B cell (primary cell): ENCODE measurements at regions not wholly inside any gene's neighbourhood (a gene's known extent, or its start where the extent isn't known, plus 50 kb on each side); places are given as distances from the start of the nearest gene placed in this dataset.

Source experiments
- ATAC-seq: fragments of 200-7000 bp; cut with Tn5 transposase; one replicate; pipeline ENCODE4 v1.10.0; 2021; ENCODE audit warnings: low read depth, mild to moderate bottlenecking, moderate number of reproducible peaks, moderate library complexity
- CTCF ChIA-PET: fragments of 350-600 bp; sonication (Branson Sonifier 250); formaldehyde crosslinking; loops from one replicate; lab custom pipeline; 2021; ENCODE audit warnings: antibody characterized with exemption, inconsistent platforms; lab: Charles Lee
- POLR2A ChIA-PET: fragments of 350-600 bp; sonication (Branson Sonifier 250); formaldehyde crosslinking; loops from one replicate; lab custom pipeline; 2021; ENCODE audit warnings: antibody characterized with exemption; lab: Charles Lee
- DNase-seq: peaks from one replicate; pipeline ENCODE4 v3.0.0; 2013
- H2AFZ ChIP-seq: 2 replicates; pipeline ENCODE4 v1.6.1; 2012; ENCODE audit warnings: mild to moderate bottlenecking, low read depth, low read length; ENCODE audit not compliant: insufficient read depth, poor library complexity, severe bottlenecking
- H3K27ac ChIP-seq, 2 donors: 1 replicate in 1 of 2; 2 replicates in 1 of 2; pipeline ENCODE4 v1.5.1; 2012 to 2013; ENCODE audit warnings: low read length in 2 of 2, mild to moderate bottlenecking in 2 of 2, moderate library complexity in 1 of 2
- H3K27me3 ChIP-seq, 4 experiments: fragments of 200-600 bp in 1 of 4; sonication (generic) in 1 of 4; replicated peaks in 1 of 4; 1 replicate in 2 of 4; 2 replicates in 2 of 4; pipeline versions ENCODE4 v1.6.1 to v1.7.0; 2013 to 2016; ENCODE audit warnings: low read length in 3 of 4, mild to moderate bottlenecking in 2 of 4, mixed read lengths in 1 of 4, moderate library complexity in 1 of 4; ENCODE audit not compliant: insufficient read depth in 4 of 4, control insufficient read depth in 3 of 4; ENCODE audit errors: control extremely low read depth in 1 of 4
- H3K36me3 ChIP-seq, 2 experiments: replicated peaks in 1 of 2; 1 replicate in 1 of 2; 2 replicates in 1 of 2; pipeline versions ENCODE4 v1.6.1 to v1.7.1; 2013; ENCODE audit warnings: low read length in 1 of 2; ENCODE audit not compliant: insufficient read depth in 2 of 2, control insufficient read depth in 1 of 2; ENCODE audit errors: control extremely low read depth in 1 of 2, extremely low read depth in 1 of 2
- H3K4me1 ChIP-seq, 2 donors: fragments of 200-600 bp in 1 of 2; sonication (generic) in 1 of 2; 1 replicate in 1 of 2; 2 replicates in 1 of 2; pipeline versions ENCODE4 v1.5.1 to v1.6.1; 2013 to 2017; ENCODE audit warnings: low read length in 2 of 2; ENCODE audit not compliant: control insufficient read depth in 2 of 2, insufficient read depth in 2 of 2
- H3K4me2 ChIP-seq: replicated peaks from 2 replicates; pipeline ENCODE3; 2012; ENCODE audit warnings: mild to moderate bottlenecking, low read depth, low read length; ENCODE audit not compliant: poor library complexity, severe bottlenecking
- H3K4me3 ChIP-seq, 5 experiments: fragments of 200-600 bp in 1 of 5; sonication (generic) in 1 of 5; 1 replicate in 3 of 5; 2 replicates in 2 of 5; pipeline versions ENCODE4 v1.5.1 to v1.7.0; 2011 to 2016; ENCODE audit warnings: low read length in 4 of 5, mild to moderate bottlenecking in 4 of 5, low read depth in 2 of 5, control low read depth in 1 of 5, moderate library complexity in 1 of 5; ENCODE audit not compliant: insufficient read depth in 1 of 5; ENCODE audit errors: control extremely low read depth in 1 of 5, extremely low read depth in 1 of 5
- H3K79me2 ChIP-seq: fragments of 200-600 bp; sonication (generic); one replicate; pipeline ENCODE4 v1.6.0; 2016; ENCODE audit warnings: low read length; ENCODE audit not compliant: control insufficient read depth, insufficient read depth
- H3K9ac ChIP-seq: fragments of 200-600 bp; sonication (generic); 2 replicates; pipeline ENCODE4 v1.6.1; 2017; ENCODE audit warnings: mild to moderate bottlenecking, low read length, moderate library complexity
- H3K9me3 ChIP-seq, 3 donors: one replicate each; pipeline versions ENCODE4 v1.6.1 to v1.7.1; 2013; ENCODE audit warnings: low read length in 2 of 3; ENCODE audit not compliant: control insufficient read depth in 2 of 3, insufficient read depth in 1 of 3; ENCODE audit errors: control extremely low read depth in 1 of 3
- H4K20me1 ChIP-seq: 2 replicates; pipeline ENCODE4 v1.6.0; 2012; ENCODE audit warnings: mild to moderate bottlenecking, low read length; ENCODE audit not compliant: insufficient read depth, control insufficient read depth, poor library complexity, severe bottlenecking
- H3K27ac Mint-ChIP-seq: one replicate; pipeline ENCODE4 v1.8.0; 2021; ENCODE audit warnings: mixed read lengths
- H3K27me3 Mint-ChIP-seq: one replicate; pipeline ENCODE4 v1.8.0; 2021; ENCODE audit warnings: mixed read lengths
- H3K4me1 Mint-ChIP-seq: one replicate; pipeline ENCODE4 v1.8.0; 2021; ENCODE audit warnings: mixed read lengths
- H3K4me3 Mint-ChIP-seq: one replicate; pipeline ENCODE4 v1.8.0; 2021; ENCODE audit warnings: mixed read lengths
- H3K9me3 Mint-ChIP-seq: one replicate; pipeline ENCODE4 v1.8.0; 2022; ENCODE audit warnings: mixed read lengths; ENCODE audit not compliant: insufficient read depth
- EZH2 ChIP-seq: IDR thresholded peaks from 2 replicates; pipeline ENCODE4 v1.6.1; 2012; ENCODE audit warnings: borderline replicate concordance, low read depth, mild to moderate bottlenecking, moderate library complexity, low read length; ENCODE audit not compliant: insufficient read depth, poor library complexity, severe bottlenecking
- WGBS: methylation state at CpG from one replicate; pipeline ENCODE4 v1.1.5; 2013; ENCODE audit warnings: missing lambda C conversion rate; ENCODE audit not compliant: insufficient coverage; 5-methylcytosine and 5-hydroxymethylcytosine counted together
- intact Hi-C: fragments of 100-400 bp; cut with micrococcal nuclease; formaldehyde crosslinking; loops from one replicate; pipeline ENCODE4 v1.10.0; 2022
- TF ChIP-seq, protein P1 (sequence below): fragments of 200-600 bp; IDR thresholded peaks from one replicate; pipeline ENCODE4 v1.8.0; 2022; ENCODE audit warnings: antibody characterized with exemption, mild to moderate bottlenecking

DNA sequence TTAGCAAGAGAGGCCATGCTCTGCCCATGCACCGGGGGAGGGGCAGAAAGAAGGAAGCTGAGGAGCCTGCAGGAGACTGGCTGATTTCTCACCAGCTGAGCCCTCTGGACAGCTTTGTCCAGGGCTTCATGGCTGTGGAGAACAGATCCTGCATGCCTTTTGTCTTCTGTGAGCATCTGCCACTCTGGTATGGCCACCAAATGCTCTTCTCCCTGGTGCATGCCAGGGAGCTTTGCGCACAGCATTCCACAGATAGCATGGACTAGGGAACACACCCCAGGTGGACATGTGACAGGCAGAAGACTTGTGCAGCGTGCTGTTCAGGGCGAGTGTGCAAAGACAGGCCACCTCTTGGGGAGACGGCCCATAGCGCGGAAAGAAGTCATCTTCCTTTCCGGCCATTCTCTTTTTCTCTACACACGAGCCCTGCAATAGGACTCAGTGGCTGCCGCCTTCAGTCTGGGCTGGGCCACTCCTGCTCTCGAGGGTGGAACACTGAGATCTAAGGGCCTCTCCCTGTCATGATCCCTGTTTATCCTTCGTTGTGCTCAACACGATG, 56.7 kb downstream of the GADD45G start:
- Histone ChIP-seq H3K4me2 (no peak overlapping the region), H2AFZ (no peak overlapping the region), H3K27me3 (peaks cover 0 to 12% (median 6%) of the 10 kb centered on the region in 4 experiments), H3K36me3 (no peaks in the 10 kb centered on the region), H3K27ac (no peak overlapping the region), H4K20me1 (no peaks in the 10 kb centered on the region), H3K9ac (no peak overlapping the region), H3K79me2 (no peaks in the 10 kb centered on the region), H3K9me3 (peaks cover 0 to 6% (median 0%) of the 10 kb centered on the region in 3 donors), H3K4me1 (peaks cover under 1 to 6% of the 10 kb centered on the region in 2 donors), H3K4me3 (no peak overlapping the region)
- Mint-ChIP-seq H3K9me3 (no peaks in the 10 kb centered on the region), H3K27ac (no peak overlapping the region), H3K4me1 (peaks cover 9% of the 10 kb centered on the region), H3K27me3 (peaks cover 13% of the 10 kb centered on the region), H3K4me3 (no peak overlapping the region)
- ChIA-PET POLR2A (no interaction called here), CTCF (no interaction called here)
- intact Hi-C loops, result no loop called here
- ATAC-seq (no peak), DNase-seq (no peak)
- 74% methylated on average over 13 of the region's 13 CpGs for WGBS
- TF ChIP-seq, protein P1, sequence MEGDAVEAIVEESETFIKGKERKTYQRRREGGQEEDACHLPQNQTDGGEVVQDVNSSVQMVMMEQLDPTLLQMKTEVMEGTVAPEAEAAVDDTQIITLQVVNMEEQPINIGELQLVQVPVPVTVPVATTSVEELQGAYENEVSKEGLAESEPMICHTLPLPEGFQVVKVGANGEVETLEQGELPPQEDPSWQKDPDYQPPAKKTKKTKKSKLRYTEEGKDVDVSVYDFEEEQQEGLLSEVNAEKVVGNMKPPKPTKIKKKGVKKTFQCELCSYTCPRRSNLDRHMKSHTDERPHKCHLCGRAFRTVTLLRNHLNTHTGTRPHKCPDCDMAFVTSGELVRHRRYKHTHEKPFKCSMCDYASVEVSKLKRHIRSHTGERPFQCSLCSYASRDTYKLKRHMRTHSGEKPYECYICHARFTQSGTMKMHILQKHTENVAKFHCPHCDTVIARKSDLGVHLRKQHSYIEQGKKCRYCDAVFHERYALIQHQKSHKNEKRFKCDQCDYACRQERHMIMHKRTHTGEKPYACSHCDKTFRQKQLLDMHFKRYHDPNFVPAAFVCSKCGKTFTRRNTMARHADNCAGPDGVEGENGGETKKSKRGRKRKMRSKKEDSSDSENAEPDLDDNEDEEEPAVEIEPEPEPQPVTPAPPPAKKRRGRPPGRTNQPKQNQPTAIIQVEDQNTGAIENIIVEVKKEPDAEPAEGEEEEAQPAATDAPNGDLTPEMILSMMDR, result no peak
- no peak for TF ChIP-seq EZH2

DNA sequence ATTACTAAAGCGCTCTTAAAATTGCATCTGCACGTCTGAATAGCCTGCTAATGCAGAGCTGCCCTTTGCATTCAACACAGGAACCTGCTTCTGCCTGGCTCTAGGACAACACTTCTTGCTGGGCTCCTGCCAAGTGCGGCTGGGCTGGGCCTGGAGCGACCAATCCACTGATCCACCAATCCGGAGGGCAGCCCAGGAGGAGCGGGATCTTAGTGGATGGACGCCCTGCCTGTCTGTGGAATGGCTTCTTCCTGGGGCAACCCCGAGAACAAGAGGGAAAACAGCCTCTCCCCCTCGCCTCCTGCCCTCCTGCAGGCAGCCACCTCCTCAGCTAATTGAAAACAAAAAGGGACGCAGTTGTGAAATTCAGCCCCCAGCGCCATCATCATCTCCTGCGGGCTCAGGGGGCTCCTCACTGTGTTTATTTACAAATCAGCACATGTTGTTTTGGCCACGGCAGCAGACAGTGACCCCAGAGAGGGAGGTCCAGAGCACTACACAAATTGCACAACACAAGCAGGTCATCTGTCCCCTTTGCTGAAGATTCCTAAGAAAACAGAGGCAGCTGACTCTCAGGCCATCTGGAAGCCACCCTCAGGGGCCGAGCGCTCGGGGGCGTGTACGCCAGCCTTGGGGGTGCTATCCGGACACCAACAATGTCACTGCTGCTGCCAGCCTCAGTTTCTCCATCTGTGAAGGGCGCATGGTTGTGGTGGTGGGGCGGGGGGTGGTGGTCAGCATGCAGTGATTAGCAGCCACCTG, 57.3 kb downstream of the GADD45G start:
- no peak overlapping the region for H3K27ac ChIP-seq
- no peak for DNase-seq
- H3K4me2 ChIP-seq, result no peak overlapping the region
- no peak for TF ChIP-seq EZH2
- TF ChIP-seq, protein P1, result no peak
- 53% methylated on average over 19 of the region's 21 CpGs for WGBS
- peaks cover 0 to 12% (median 6%) of the 10 kb centered on the region in 4 experiments for H3K27me3 ChIP-seq
- ChIA-PET CTCF (no interaction called here), POLR2A (no interaction called here)
- H3K9me3 Mint-ChIP-seq, result no peaks in the 10 kb centered on the region
- no peaks in the 10 kb centered on the region for H4K20me1 ChIP-seq
- no peak overlapping the region for H3K4me3 Mint-ChIP-seq
- H3K27me3 Mint-ChIP-seq, result peaks cover 13% of the 10 kb centered on the region
- no peak overlapping the region for H3K9ac ChIP-seq
- no peak overlapping the region for H2AFZ ChIP-seq
- intact Hi-C loops, result no loop called here
- no peak for ATAC-seq
- H3K9me3 ChIP-seq, result no peaks in the 10 kb centered on the region
- H3K4me1 ChIP-seq, result peaks cover 0 to 4% of the 10 kb centered on the region in 2 donors
- H3K27ac Mint-ChIP-seq, result no peak overlapping the region
- no peaks in the 10 kb centered on the region for H3K79me2 ChIP-seq
- H3K4me3 ChIP-seq, result no peak overlapping the region
- no peaks in the 10 kb centered on the region for H3K36me3 ChIP-seq
- peaks cover 3% of the 10 kb centered on the region for H3K4me1 Mint-ChIP-seq
